MM.1S (cell line): ENCODE measurements at regions not wholly inside any gene's neighbourhood (a gene's known extent, or its start where the extent isn't known, plus 50 kb on each side); places are given as distances from the start of the nearest gene placed in this dataset.

Experiments used
- DNase-seq: peaks from one replicate; pipeline ENCODE4 v3.0.0-alpha.2; 2015
- H2AFZ ChIP-seq: fragments of 300-600 bp; sonication (generic); 2 replicates; pipeline ENCODE4 v1.6.0; 2016; ENCODE audit warnings: antibody characterized with exemption, low read length
- H3F3A ChIP-seq: fragments of 300-600 bp; sonication (generic); 2 replicates; pipeline ENCODE4 v1.6.1; 2016; ENCODE audit warnings: mild to moderate bottlenecking, antibody characterized with exemption, low read length, moderate library complexity, mixed read lengths; ENCODE audit not compliant: insufficient read depth
- H3K27ac ChIP-seq: fragments of 300-600 bp; sonication (generic); 2 replicates; pipeline ENCODE4 v1.5.1; 2016; ENCODE audit warnings: mild to moderate bottlenecking, low read length
- H3K27me3 ChIP-seq: fragments of 300-600 bp; sonication (generic); replicated peaks from 2 replicates; pipeline ENCODE4 v1.6.0; 2016; ENCODE audit warnings: low read length; ENCODE audit not compliant: insufficient read depth
- H3K36me3 ChIP-seq: fragments of 300-600 bp; sonication (generic); replicated peaks from 2 replicates; pipeline ENCODE4 v1.6.1; 2016; ENCODE audit warnings: mild to moderate bottlenecking, low read length, mixed read lengths; ENCODE audit not compliant: insufficient read depth
- H3K4me1 ChIP-seq: fragments of 300-600 bp; sonication (generic); 2 replicates; pipeline ENCODE4 v1.6.1; 2016; ENCODE audit warnings: low read length, mixed read lengths
- H3K4me2 ChIP-seq: fragments of 300-600 bp; sonication (generic); 2 replicates; pipeline ENCODE4 v1.6.0; 2016; ENCODE audit warnings: low read depth, low read length
- H3K4me3 ChIP-seq: fragments of 300-600 bp; sonication (generic); 2 replicates; pipeline ENCODE4 v1.5.1; 2016; ENCODE audit warnings: low read length, mixed read lengths
- H3K79me2 ChIP-seq: fragments of 300-600 bp; sonication (generic); 2 replicates; pipeline ENCODE4 v1.6.1; 2016; ENCODE audit warnings: mixed run types, low read length, mixed read lengths
- H3K9ac ChIP-seq: fragments of 300-600 bp; sonication (generic); 2 replicates; pipeline ENCODE4 v1.6.1; 2016; ENCODE audit warnings: low read length, mixed read lengths
- H3K9me2 ChIP-seq: fragments of 300-600 bp; sonication (generic); replicated peaks from 2 replicates; pipeline ENCODE4 v1.6.1; 2016; ENCODE audit warnings: mild to moderate bottlenecking, low read length, mixed read lengths; ENCODE audit not compliant: insufficient read depth
- H3K9me3 ChIP-seq: fragments of 300-600 bp; sonication (generic); replicated peaks from 2 replicates; pipeline ENCODE4 v1.6.1; 2016; ENCODE audit warnings: mild to moderate bottlenecking, low read length, mixed read lengths; ENCODE audit not compliant: insufficient read depth
- H4K20me1 ChIP-seq: fragments of 300-600 bp; sonication (generic); 2 replicates; pipeline ENCODE4 v1.6.1; 2016; ENCODE audit warnings: mild to moderate bottlenecking, low read length, moderate library complexity, mixed read lengths; ENCODE audit not compliant: insufficient read depth
- CTCF ChIP-seq: fragments of 300-600 bp; sonication (generic); IDR thresholded peaks from 2 replicates; pipeline ENCODE4 v1.5.1; 2016; ENCODE audit warnings: antibody characterized with exemption, low read length, mixed read lengths
- EZH2 ChIP-seq: fragments of 300-600 bp; sonication (generic); optimal IDR thresholded peaks from 2 replicates; pipeline ENCODE3; 2017; ENCODE audit warnings: low read depth, mild to moderate bottlenecking, antibody characterized with exemption, low read length, mixed read lengths
- EZH2phosphoT487 ChIP-seq: fragments of 300-600 bp; sonication (generic); IDR thresholded peaks from 2 replicates; pipeline ENCODE4 v1.6.1; 2018; ENCODE audit warnings: antibody characterized with exemption, low read length

- Histone ChIP-seq H3K9me3 (no peaks in the 10 kb centered on the region), H3K9me2 (no peaks in the 10 kb centered on the region), H3F3A (no peaks in the 10 kb centered on the region), H2AFZ (no peak overlapping the region), H3K36me3 (no peaks in the 10 kb centered on the region), H4K20me1 (no peaks in the 10 kb centered on the region), H3K4me2 (no peak overlapping the region), H3K79me2 (no peaks in the 10 kb centered on the region), H3K9ac (no peak overlapping the region), H3K4me1 (no peaks in the 10 kb centered on the region), H3K27me3 (no peaks in the 10 kb centered on the region), H3K27ac (no peak overlapping the region), H3K4me3 (no peak overlapping the region)
- TF ChIP-seq EZH2 (no peak), EZH2phosphoT487 (no peak), CTCF (no peak)
- no peak for DNase-seq
These were observed 495.7 kb downstream of the RIT2 start for GRCh38 chr18:42619771-42620170.

GRCh38 chr18:42620657-42621056, 494.8 kb downstream of the RIT2 start:
- Histone ChIP-seq H4K20me1 (no peaks in the 10 kb centered on the region), H3K79me2 (no peaks in the 10 kb centered on the region), H3F3A (no peaks in the 10 kb centered on the region), H3K27ac (no peak overlapping the region), H3K9me2 (no peaks in the 10 kb centered on the region), H3K4me3 (no peak overlapping the region), H3K36me3 (no peaks in the 10 kb centered on the region), H3K9ac (no peak overlapping the region), H3K4me1 (no peaks in the 10 kb centered on the region), H3K27me3 (no peaks in the 10 kb centered on the region), H2AFZ (no peak overlapping the region), H3K9me3 (no peaks in the 10 kb centered on the region), H3K4me2 (no peak overlapping the region)
- DNase-seq = no peak
- TF ChIP-seq EZH2 (no peak), EZH2phosphoT487 (no peak), CTCF (no peak)

- Histone ChIP-seq H3K4me3 (no peak overlapping the region), H3K27me3 (no peaks in the 10 kb centered on the region), H2AFZ (no peak overlapping the region), H3K79me2 (no peaks in the 10 kb centered on the region), H3K4me1 (no peaks in the 10 kb centered on the region), H3F3A (no peaks in the 10 kb centered on the region), H3K36me3 (no peaks in the 10 kb centered on the region), H3K27ac (no peak overlapping the region), H3K9me2 (no peaks in the 10 kb centered on the region), H3K9ac (no peak overlapping the region), H4K20me1 (no peaks in the 10 kb centered on the region), H3K9me3 (no peaks in the 10 kb centered on the region), H3K4me2 (no peak overlapping the region)
- no peak for TF ChIP-seq EZH2phosphoT487
- no peak for TF ChIP-seq EZH2
- no peak for TF ChIP-seq CTCF
- no peak for DNase-seq
These were observed 491.6 kb downstream of the RIT2 start for GRCh38 chr18:42623935-42624334.
